Gastroesophageal sphincter (tissue), 4 donors: ENCODE measurements at regions not wholly inside any gene's neighbourhood (a gene's known extent, or its start where the extent isn't known, plus 50 kb on each side); places are given as distances from the start of the nearest gene placed in this dataset.

Source experiments
- ATAC-seq: fragments of 150-250 bp; one replicate; pipeline ENCODE4 v1.9.1; 2016; ENCODE audit warnings: mild to moderate bottlenecking, moderate library complexity
- H3K27ac ChIP-seq, 4 donors: fragments of 200-600 bp; sonication (generic) in 3 of 4; 1 replicate in 3 of 4; 2 replicates in 1 of 4; pipeline ENCODE4 v1.5.1; 2016 to 2019
- H3K27me3 ChIP-seq: fragments of 200-600 bp; sonication (generic); one replicate; pipeline ENCODE4 v1.5.1; 2019
- H3K36me3 ChIP-seq, 2 donors: fragments of 200-600 bp; sonication (generic); one replicate each; pipeline ENCODE4 v1.5.1; 2019; ENCODE audit warnings: control low read depth in 1 of 2
- H3K4me1 ChIP-seq, 3 donors: fragments of 200-600 bp; sonication (generic); 1 replicate in 2 of 3; 2 replicates in 1 of 3; pipeline ENCODE4 v1.5.1; 2016 to 2019; ENCODE audit warnings: control low read depth in 2 of 3
- H3K4me3 ChIP-seq, 2 donors: fragments of 200-600 bp; sonication (generic); one replicate each; pipeline ENCODE4 v1.5.1; 2019; ENCODE audit warnings: mild to moderate bottlenecking in 1 of 2, moderate library complexity in 1 of 2
- H3K9me3 ChIP-seq, 3 donors: fragments of 200-600 bp; sonication (generic); one replicate each; pipeline ENCODE4 v1.5.1; 2017 to 2019; ENCODE audit warnings: control low read depth in 2 of 3
- EP300 ChIP-seq: sonication (generic); formaldehyde crosslinking; IDR thresholded peaks from one replicate; pipeline ENCODE4 v1.6.1; 2017; ENCODE audit warnings: antibody characterized with exemption, mild to moderate bottlenecking
- POLR2A ChIP-seq, 2 donors: fragments of 450-650 bp; IDR thresholded peaks; one replicate each; pipeline ENCODE4 v1.6.1; 2017; ENCODE audit warnings: antibody characterized with exemption in 2 of 2, mild to moderate bottlenecking in 2 of 2, moderate library complexity in 1 of 2
- POLR2AphosphoS5 ChIP-seq: sonication (generic); formaldehyde crosslinking; IDR thresholded peaks from one replicate; pipeline ENCODE4 v1.6.1; 2017; ENCODE audit warnings: antibody characterized with exemption
- WGBS, 2 donors: methylation state at CpG; one replicate each; pipeline ENCODE4 v1.1.5; 2018; ENCODE audit warnings: low coverage in 1 of 2; 5-methylcytosine and 5-hydroxymethylcytosine counted together
- TF ChIP-seq, protein P1 (sequence below), 4 experiments: fragments of 200-600 bp in 2 of 4; fragments of 450-650 bp in 2 of 4; sonication (generic) in 1 of 4; IDR thresholded peaks; one replicate each; pipeline ENCODE4 v1.5.1; 2017 to 2019; ENCODE audit warnings: antibody characterized with exemption in 4 of 4, mild to moderate bottlenecking in 2 of 4, moderate library complexity in 2 of 4

DNA sequence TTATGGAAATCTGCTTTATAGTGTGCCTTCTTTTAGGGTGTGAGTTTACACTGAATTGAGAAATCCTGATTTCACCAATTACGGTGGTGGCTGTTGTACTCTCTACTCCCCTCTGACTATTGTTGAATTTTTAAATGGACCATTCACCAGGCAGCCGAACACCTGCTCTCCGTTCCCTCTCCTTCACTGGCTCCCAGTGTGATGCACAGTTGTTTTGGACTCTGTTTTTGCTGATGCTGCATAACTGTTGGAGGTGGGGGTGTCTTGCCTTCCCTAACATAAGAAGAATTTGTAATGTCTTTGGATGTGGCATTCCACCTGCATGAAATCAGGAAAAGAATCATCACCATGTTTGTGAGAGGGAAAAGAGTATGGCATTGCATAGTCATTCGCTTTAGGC is 341.2 kb downstream of the SNAPC1 start:
- Histone ChIP-seq H3K27ac (no peak overlapping the region), H3K36me3 (no peaks in the 10 kb centered on the region), H3K9me3 (no peaks in the 10 kb centered on the region), H3K4me1 (no peaks in the 10 kb centered on the region), H3K4me3 (no peak overlapping the region), H3K27me3 (no peaks in the 10 kb centered on the region)
- no peak for ATAC-seq
- TF ChIP-seq, protein P1, sequence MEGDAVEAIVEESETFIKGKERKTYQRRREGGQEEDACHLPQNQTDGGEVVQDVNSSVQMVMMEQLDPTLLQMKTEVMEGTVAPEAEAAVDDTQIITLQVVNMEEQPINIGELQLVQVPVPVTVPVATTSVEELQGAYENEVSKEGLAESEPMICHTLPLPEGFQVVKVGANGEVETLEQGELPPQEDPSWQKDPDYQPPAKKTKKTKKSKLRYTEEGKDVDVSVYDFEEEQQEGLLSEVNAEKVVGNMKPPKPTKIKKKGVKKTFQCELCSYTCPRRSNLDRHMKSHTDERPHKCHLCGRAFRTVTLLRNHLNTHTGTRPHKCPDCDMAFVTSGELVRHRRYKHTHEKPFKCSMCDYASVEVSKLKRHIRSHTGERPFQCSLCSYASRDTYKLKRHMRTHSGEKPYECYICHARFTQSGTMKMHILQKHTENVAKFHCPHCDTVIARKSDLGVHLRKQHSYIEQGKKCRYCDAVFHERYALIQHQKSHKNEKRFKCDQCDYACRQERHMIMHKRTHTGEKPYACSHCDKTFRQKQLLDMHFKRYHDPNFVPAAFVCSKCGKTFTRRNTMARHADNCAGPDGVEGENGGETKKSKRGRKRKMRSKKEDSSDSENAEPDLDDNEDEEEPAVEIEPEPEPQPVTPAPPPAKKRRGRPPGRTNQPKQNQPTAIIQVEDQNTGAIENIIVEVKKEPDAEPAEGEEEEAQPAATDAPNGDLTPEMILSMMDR (IDR thresholded peaks at IDR 0.05) = no peak
- TF ChIP-seq POLR2A (IDR thresholded peaks at IDR 0.05) (no peak), POLR2AphosphoS5 (no peak), EP300 (no peak)
- whole genome bisulfite sequencing, 2 donors = 80 to 90% methylated on average over 1 to 4 of the region's 4 CpGs

DNA sequence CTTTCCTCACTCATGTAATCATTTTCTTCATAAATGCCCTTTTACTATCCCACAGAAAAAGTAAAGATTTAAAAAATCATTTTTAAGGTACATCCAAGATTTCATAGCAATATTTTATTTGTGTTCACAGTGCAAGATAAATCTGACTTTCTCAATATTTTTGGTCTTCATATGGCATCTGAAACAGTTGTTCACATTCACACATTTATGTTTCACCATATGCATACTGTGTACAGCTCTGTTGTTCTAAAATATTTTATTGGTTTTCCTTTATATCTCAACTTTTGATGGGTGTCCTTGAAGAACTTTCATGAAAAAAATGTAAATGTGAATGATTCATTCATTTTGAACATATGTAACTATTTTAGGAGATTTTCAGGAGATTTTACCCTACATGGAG is 348.7 kb downstream of the SNAPC1 start:
- Histone ChIP-seq H3K4me1 (no peaks in the 10 kb centered on the region), H3K27me3 (peaks cover 11% of the 10 kb centered on the region), H3K4me3 (no peak overlapping the region), H3K27ac (no peak overlapping the region), H3K36me3 (no peaks in the 10 kb centered on the region), H3K9me3 (no peaks in the 10 kb centered on the region)
- ATAC-seq = no peak
- TF ChIP-seq, protein P1 (IDR thresholded peaks at IDR 0.05) = no peak
- no peak for TF ChIP-seq POLR2AphosphoS5
- TF ChIP-seq POLR2A (IDR thresholded peaks at IDR 0.05) = no peak
- no peak for TF ChIP-seq EP300

- H3K27me3 ChIP-seq = peaks cover 67% of the 10 kb centered on the region
- H3K4me1 ChIP-seq = peaks cover 0 to 15% (median 8%) of the 10 kb centered on the region in 3 donors
- TF ChIP-seq EP300 (no peak), POLR2AphosphoS5 (no peak), POLR2A (IDR thresholded peaks at IDR 0.05) (no peak)
- TF ChIP-seq, protein P1 (IDR thresholded peaks at IDR 0.05) = no peak
- no peaks in the 10 kb centered on the region for H3K9me3 ChIP-seq
- peak; percentile 60 for ATAC-seq
- no peak overlapping the region for H3K27ac ChIP-seq
- peak overlapping the region in 1 of 2 donors; percentile 39 for H3K4me3 ChIP-seq
- 2% methylated on average over 12 of the region's 56 CpGs; no CpG with 5 or more reads in 1 of the 2 donors for WGBS, 2 donors
- no peaks in the 10 kb centered on the region for H3K36me3 ChIP-seq
Measured at GRCh38 chr14:62117010-62117750, 355.0 kb downstream of the SNAPC1 start.

DNA sequence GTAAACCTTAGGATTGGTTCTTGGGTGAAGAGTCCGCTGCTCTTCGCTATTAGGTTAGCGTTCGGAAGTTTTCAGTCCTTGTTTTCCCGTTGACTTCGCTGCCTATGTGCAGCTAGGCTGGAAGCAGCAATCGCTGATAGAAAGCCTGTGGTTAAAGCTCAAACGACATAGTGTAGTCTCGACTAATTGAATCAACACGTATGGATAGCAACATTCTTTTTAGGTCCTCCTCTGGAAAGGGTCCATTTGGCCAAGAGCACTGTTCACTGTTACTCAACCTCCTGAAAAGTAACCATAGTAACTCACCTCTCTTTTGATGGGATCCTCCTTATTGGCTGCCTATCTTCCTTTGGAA is 355.5 kb downstream of the SNAPC1 start:
- no peak for ATAC-seq
- Histone ChIP-seq H3K9me3 (no peaks in the 10 kb centered on the region), H3K27ac (no peak overlapping the region), H3K4me1 (peaks cover 0 to 15% (median 8%) of the 10 kb centered on the region in 3 donors), H3K27me3 (peaks cover 72% of the 10 kb centered on the region), H3K36me3 (no peaks in the 10 kb centered on the region), H3K4me3 (peak overlapping the region in 1 of 2 donors; percentile 39)
- TF ChIP-seq, protein P1 (IDR thresholded peaks at IDR 0.05) = no peak
- TF ChIP-seq POLR2AphosphoS5 = no peak
- TF ChIP-seq POLR2A (IDR thresholded peaks at IDR 0.05) = no peak
- no peak for TF ChIP-seq EP300
- WGBS, 2 donors = 3 to 11% methylated on average over 7 to 10 of the region's 10 CpGs

DNA sequence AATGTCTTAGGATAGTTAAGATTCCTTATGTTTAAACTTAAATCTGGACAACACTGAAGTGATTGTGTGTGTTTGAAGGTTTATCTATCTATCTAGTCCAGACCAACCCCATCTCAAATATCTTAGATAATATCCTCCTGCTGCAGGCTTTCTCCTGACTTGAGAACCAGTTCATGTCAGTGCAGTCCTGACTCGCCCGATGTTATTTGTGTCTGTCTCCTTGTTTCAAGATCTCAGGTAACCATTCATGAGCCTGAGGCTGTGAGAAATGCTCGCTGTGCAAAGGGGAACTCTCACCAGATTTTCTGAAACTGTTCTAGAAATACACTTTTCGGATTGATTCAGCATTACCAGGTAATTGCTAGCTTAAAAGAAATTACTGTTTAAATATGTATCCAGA is 356.2 kb downstream of the SNAPC1 start:
- H3K4me1 ChIP-seq = peaks cover 0 to 15% (median 8%) of the 10 kb centered on the region in 3 donors
- H3K9me3 ChIP-seq = no peaks in the 10 kb centered on the region
- H3K27ac ChIP-seq = no peak overlapping the region
- no peaks in the 10 kb centered on the region for H3K36me3 ChIP-seq
- WGBS, 2 donors = 70 to 81% methylated on average over 4 of the region's 4 CpGs
- H3K27me3 ChIP-seq = peaks cover 77% of the 10 kb centered on the region
- ATAC-seq = no peak
- H3K4me3 ChIP-seq = no peak overlapping the region
- TF ChIP-seq POLR2A (IDR thresholded peaks at IDR 0.05) (no peak), POLR2AphosphoS5 (no peak), EP300 (no peak)
- TF ChIP-seq, protein P1 (IDR thresholded peaks at IDR 0.05) = no peak
